ENCODE measurements at regions not wholly inside any gene's neighbourhood (a gene's known extent, or its start where the extent isn't known, plus 50 kb on each side); places are given as distances from the start of the nearest gene placed in this dataset.

DNA sequence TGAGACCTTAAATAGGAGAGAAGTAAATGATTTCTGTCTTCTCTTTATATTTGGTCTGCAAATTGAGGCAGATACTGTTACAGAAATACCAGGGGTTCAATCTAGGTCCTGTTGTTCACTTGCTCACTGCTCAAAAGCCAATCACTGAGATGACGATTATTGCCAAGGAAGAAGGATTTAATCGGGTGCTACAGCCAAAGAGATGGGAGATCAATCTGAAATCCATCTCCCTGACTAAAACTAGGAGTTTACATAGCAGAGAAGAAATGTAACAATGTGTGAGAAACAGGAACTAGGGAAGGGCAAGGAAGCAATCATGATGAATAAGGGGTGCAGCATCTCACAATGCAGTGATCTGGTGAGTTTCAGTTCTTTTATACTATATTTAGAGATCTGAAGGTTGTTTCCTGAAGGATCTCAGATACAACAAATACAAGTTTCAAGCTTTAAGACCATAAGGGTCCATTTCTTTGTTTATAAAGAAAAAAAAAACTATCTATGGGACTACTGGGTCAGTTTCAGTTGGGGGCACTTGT is 117.9 kb upstream of the FAM9B start:
- intact Hi-C loops (cut with DNase I) = no loop called here
- Histone ChIP-seq H3K4me3 (no peak overlapping the region), H3K27ac (no peak overlapping the region), H3K27me3 (no peaks in the 10 kb centered on the region), H3K9me3 (no peaks in the 10 kb centered on the region), H3K36me3 (no peaks in the 10 kb centered on the region), H3K4me1 (peaks cover 0 to 12% (median 10%) of the 10 kb centered on the region in 4 donors)
- DNase-seq = no peak
- TF ChIP-seq EP300 (IDR thresholded peaks at IDR 0.05) = no peak
- TF ChIP-seq, protein P1, sequence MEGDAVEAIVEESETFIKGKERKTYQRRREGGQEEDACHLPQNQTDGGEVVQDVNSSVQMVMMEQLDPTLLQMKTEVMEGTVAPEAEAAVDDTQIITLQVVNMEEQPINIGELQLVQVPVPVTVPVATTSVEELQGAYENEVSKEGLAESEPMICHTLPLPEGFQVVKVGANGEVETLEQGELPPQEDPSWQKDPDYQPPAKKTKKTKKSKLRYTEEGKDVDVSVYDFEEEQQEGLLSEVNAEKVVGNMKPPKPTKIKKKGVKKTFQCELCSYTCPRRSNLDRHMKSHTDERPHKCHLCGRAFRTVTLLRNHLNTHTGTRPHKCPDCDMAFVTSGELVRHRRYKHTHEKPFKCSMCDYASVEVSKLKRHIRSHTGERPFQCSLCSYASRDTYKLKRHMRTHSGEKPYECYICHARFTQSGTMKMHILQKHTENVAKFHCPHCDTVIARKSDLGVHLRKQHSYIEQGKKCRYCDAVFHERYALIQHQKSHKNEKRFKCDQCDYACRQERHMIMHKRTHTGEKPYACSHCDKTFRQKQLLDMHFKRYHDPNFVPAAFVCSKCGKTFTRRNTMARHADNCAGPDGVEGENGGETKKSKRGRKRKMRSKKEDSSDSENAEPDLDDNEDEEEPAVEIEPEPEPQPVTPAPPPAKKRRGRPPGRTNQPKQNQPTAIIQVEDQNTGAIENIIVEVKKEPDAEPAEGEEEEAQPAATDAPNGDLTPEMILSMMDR (IDR thresholded peaks at IDR 0.05) = no peak
- no peak for TF ChIP-seq POLR2A (IDR thresholded peaks at IDR 0.05)
- no peak for TF ChIP-seq POLR2AphosphoS5 (IDR thresholded peaks at IDR 0.05)
- WGBS, 2 donors = 93 to 94% methylated on average over 2 of the region's 2 CpGs

DNA sequence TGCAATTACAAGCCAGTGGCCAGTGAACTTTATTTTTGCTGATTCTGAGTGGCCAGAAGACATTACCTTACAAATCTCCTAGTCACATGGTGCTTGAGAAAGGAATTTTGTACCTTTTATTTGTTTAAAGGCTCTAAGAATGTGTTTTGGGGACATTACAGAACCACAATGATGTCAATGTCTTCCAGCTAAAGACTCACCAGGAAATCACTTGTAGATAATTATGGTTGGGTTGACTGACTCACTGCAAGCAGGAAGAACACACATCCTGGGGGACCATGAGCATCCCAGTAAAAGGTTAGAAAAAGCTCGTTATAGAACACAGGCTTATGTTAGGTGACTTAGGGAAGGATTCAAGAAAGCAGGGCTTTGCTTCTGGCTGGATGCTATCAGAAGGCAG is 119.4 kb upstream of the FAM9B start:
- no peaks in the 10 kb centered on the region for H3K36me3 ChIP-seq
- no peak overlapping the region for H3K27ac ChIP-seq
- H3K9me3 ChIP-seq = no peaks in the 10 kb centered on the region
- no peaks in the 10 kb centered on the region for H3K27me3 ChIP-seq
- WGBS, 2 donors = 71 to 77% methylated on average over 1 of the region's 1 CpG
- TF ChIP-seq POLR2AphosphoS5 (IDR thresholded peaks at IDR 0.05) (no peak), EP300 (IDR thresholded peaks at IDR 0.05) (no peak), POLR2A (IDR thresholded peaks at IDR 0.05) (no peak)
- TF ChIP-seq, protein P1 (IDR thresholded peaks at IDR 0.05) = no peak
- intact Hi-C loops (cut with DNase I) = no loop called here
- H3K4me3 ChIP-seq = no peak overlapping the region
- H3K4me1 ChIP-seq = peaks cover 0 to 8% (median 2%) of the 10 kb centered on the region in 4 donors
- no peak for DNase-seq

DNA sequence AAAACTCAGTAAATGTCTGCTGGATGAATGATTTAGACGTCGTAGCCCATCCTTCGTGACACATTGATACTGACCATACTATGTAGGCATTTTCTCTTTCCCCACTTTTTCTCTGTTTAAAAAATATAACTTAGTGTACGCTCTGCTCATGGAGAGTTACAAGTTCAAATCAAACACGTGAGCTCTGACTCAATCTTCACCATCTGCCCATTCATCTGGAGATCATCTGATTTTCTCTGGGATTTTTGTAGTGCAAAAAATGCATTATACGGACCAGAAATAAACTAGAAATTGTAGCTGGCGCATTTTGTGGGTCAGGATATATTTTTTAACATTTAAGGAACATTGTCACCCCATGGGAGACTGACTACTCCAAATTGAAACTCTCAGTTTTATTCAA is 124.7 kb upstream of the FAM9B start:
- Histone ChIP-seq H3K4me3 (no peak overlapping the region), H3K4me1 (no peaks in the 10 kb centered on the region), H3K27me3 (no peaks in the 10 kb centered on the region), H3K9me3 (no peaks in the 10 kb centered on the region), H3K27ac (no peak overlapping the region), H3K36me3 (no peaks in the 10 kb centered on the region)
- DNase-seq = no peak
- intact Hi-C loops (cut with DNase I) = no loop called here
- WGBS, 2 donors = 89 to 91% methylated on average over 7 of the region's 7 CpGs
- TF ChIP-seq POLR2A (IDR thresholded peaks at IDR 0.05) = no peak
- TF ChIP-seq, protein P1 (IDR thresholded peaks at IDR 0.05) = no peak

DNA sequence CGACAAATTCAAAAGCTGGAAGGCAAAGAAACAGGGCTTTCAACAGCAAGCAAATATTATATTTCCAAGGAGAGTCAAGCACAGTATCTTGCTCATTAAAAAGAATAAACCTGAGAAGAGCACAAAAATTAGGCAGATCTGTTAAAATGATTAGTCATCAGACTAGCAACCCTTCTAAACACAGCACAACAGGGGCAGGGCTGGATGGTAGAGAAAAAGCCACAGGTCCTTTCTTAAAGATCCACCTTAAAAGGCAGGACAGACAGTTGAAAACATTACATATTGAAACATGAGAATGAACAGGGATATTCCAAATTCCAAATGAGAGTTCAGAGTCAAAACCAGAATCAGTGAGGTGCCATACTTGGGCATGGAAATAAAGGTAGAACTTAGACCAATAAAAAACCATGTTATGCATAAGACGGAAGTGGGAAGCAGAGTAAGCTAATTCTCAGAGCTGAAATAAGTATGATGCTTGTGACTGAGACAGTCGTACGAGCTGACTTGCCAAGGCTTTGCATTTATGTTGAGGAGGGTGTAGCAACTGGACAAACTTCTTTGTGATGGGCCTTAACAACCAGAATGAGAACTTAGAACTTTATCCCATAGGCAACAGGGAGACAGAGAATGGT is 126.9 kb upstream of the FAM9B start:
- Histone ChIP-seq H3K4me1 (no peaks in the 10 kb centered on the region), H3K4me3 (no peak overlapping the region), H3K27me3 (no peaks in the 10 kb centered on the region), H3K9me3 (no peaks in the 10 kb centered on the region), H3K27ac (no peak overlapping the region), H3K36me3 (no peaks in the 10 kb centered on the region)
- 93 to 96% methylated on average over 4 of the region's 4 CpGs for WGBS, 2 donors
- no peak for DNase-seq
- intact Hi-C loops (cut with DNase I) = no loop called here
- TF ChIP-seq POLR2A (IDR thresholded peaks at IDR 0.05) = no peak
- no peak for TF ChIP-seq POLR2AphosphoS5 (IDR thresholded peaks at IDR 0.05)
- TF ChIP-seq EP300 (IDR thresholded peaks at IDR 0.05) = no peak
- TF ChIP-seq, protein P1 (IDR thresholded peaks at IDR 0.05) = no peak

DNA sequence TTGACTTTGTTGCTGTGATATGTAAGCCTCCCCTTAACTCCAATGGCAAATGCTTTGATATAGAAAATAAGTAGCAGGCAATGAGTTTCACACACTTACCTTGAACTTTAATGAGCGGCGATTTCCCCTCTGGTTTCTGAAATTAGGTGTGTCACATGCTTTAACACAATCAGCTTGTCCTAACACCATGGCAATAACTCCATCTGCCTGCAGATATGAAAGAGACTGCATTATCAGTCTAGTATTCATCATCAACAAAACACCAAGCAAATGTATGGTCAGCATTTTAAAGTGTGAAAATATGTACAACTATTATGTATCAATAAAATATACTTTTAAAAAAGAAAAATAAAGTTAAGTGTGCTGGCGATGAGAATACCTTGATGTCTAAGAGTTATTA is 128.8 kb upstream of the FAM9B start:
- 84 to 91% methylated on average over 3 of the region's 3 CpGs for WGBS, 2 donors
- intact Hi-C loops (cut with DNase I) = no loop called here
- H3K27ac ChIP-seq = no peak overlapping the region
- peaks cover 0 to 2% (median 0%) of the 10 kb centered on the region in 4 donors for H3K9me3 ChIP-seq
- H3K4me3 ChIP-seq = no peak overlapping the region
- no peaks in the 10 kb centered on the region for H3K4me1 ChIP-seq
- DNase-seq = no peak
- TF ChIP-seq, protein P1 (IDR thresholded peaks at IDR 0.05) = no peak
- TF ChIP-seq EP300 (IDR thresholded peaks at IDR 0.05) = no peak
- no peak for TF ChIP-seq POLR2A (IDR thresholded peaks at IDR 0.05)
- no peak for TF ChIP-seq POLR2AphosphoS5 (IDR thresholded peaks at IDR 0.05)
- no peaks in the 10 kb centered on the region for H3K27me3 ChIP-seq
- H3K36me3 ChIP-seq = no peaks in the 10 kb centered on the region
